SK-N-SH (cell line): ENCODE measurements at regions not wholly inside any gene's neighbourhood (a gene's known extent, or its start where the extent isn't known, plus 50 kb on each side); places are given as distances from the start of the nearest gene placed in this dataset.

Experiments used
- CTCF ChIA-PET: fragments of 300-600, 350-600 bp; formaldehyde crosslinking; extraction: SDS; loops from one replicate; lab custom pipeline; 2021; lab: Yijun Ruan, JAX
- POLR2A ChIA-PET: fragments of 350-600 bp; sonication (Branson Sonifier 250); formaldehyde crosslinking; extraction: SDS; loops from one replicate; lab custom pipeline; 2020; ENCODE audit warnings: antibody characterized with exemption, inconsistent platforms; lab: Yijun Ruan, JAX
- DNase-seq: peaks from one replicate; pipeline ENCODE4 v3.0.0; 2012
- H2AFZ ChIP-seq: fragments of 200-600 bp; sonication (generic); 2 replicates; pipeline ENCODE4 v1.8.1; 2016; ENCODE audit warnings: antibody characterized with exemption, mild to moderate bottlenecking, low read depth
- H3F3A ChIP-seq: fragments of 200-600 bp; sonication (generic); replicated peaks from 2 replicates; pipeline ENCODE3; 2016; ENCODE audit warnings: antibody characterized with exemption, mild to moderate bottlenecking; ENCODE audit not compliant: insufficient read depth
- H3K27ac ChIP-seq, 2 experiments: fragments of 200-500 bp in 1 of 2; fragments of 200-600 bp in 1 of 2; sonication (Bioruptor generic) in 1 of 2; sonication (generic), shearing (Covaris generic) in 1 of 2; 2 replicates each; pipeline versions ENCODE4 v1.5.1 to v1.6.1; 2014 to 2016; ENCODE audit warnings: low read depth in 2 of 2, inconsistent platforms in 1 of 2, low read length in 1 of 2, mild to moderate bottlenecking in 1 of 2, mixed read lengths in 1 of 2
- H3K27me3 ChIP-seq: fragments of 200-600 bp; sonication (generic), shearing (Covaris generic); 2 replicates; pipeline ENCODE4 v1.6.1; 2016; ENCODE audit warnings: mixed run types; ENCODE audit not compliant: insufficient read depth
- H3K36me3 ChIP-seq, 2 experiments: fragments of 200-500 bp in 1 of 2; fragments of 200-600 bp in 1 of 2; sonication (Bioruptor generic) in 1 of 2; sonication (generic) in 1 of 2; replicated peaks in 1 of 2; 2 replicates each; pipeline versions ENCODE3 to v1.5.1; 2014 to 2016; ENCODE audit warnings: low read length in 1 of 2, mild to moderate bottlenecking in 1 of 2; ENCODE audit not compliant: insufficient read depth in 2 of 2, control insufficient read depth in 1 of 2
- H3K4me1 ChIP-seq, 2 experiments: fragments of 200-500 bp in 1 of 2; fragments of 200-600 bp in 1 of 2; sonication (Bioruptor generic) in 1 of 2; sonication (generic), shearing (Covaris generic) in 1 of 2; 2 replicates each; pipeline versions ENCODE4 v1.5.1 to v1.6.1; 2014 to 2016; ENCODE audit warnings: low read depth in 1 of 2, low read length in 1 of 2, mixed run types in 1 of 2; ENCODE audit not compliant: insufficient read depth in 2 of 2, control insufficient read depth in 1 of 2
- H3K4me2 ChIP-seq: fragments of 200-600 bp; sonication (generic), shearing (Covaris generic); 2 replicates; pipeline ENCODE4 v1.6.1; 2017; ENCODE audit warnings: mixed run types
- H3K4me3 ChIP-seq, 2 experiments: fragments of 200-500 bp in 1 of 2; fragments of 200-600 bp in 1 of 2; sonication (Bioruptor generic) in 1 of 2; sonication (generic), shearing (Covaris generic) in 1 of 2; 2 replicates each; pipeline versions ENCODE4 v1.5.1 to v1.8.1; 2014 to 2016; ENCODE audit warnings: low read depth in 2 of 2, inconsistent platforms in 1 of 2, low read length in 1 of 2, mild to moderate bottlenecking in 1 of 2, mixed read lengths in 1 of 2, moderate library complexity in 1 of 2
- H3K79me2 ChIP-seq: fragments of 200-600 bp; sonication (generic); 2 replicates; pipeline ENCODE4 v1.8.1; 2017; ENCODE audit warnings: mild to moderate bottlenecking; ENCODE audit not compliant: insufficient read depth
- H3K9ac ChIP-seq: fragments of 200-600 bp; sonication (generic); 2 replicates; pipeline ENCODE4 v1.6.1; 2017; ENCODE audit warnings: mixed run types
- H3K9me2 ChIP-seq: fragments of 200-600 bp; sonication (generic); 2 replicates; pipeline ENCODE4 v1.6.1; 2017; ENCODE audit warnings: mixed run types
- H3K9me3 ChIP-seq: fragments of 200-600 bp; sonication (generic); 2 replicates; pipeline ENCODE4 v1.6.1; 2017; ENCODE audit warnings: mixed run types, mild to moderate bottlenecking, moderate library complexity
- H4K20me1 ChIP-seq: fragments of 200-600 bp; sonication (generic); 2 replicates; pipeline ENCODE4 v1.6.1; 2017; ENCODE audit warnings: mild to moderate bottlenecking, mixed run types; ENCODE audit not compliant: insufficient read depth
- ELF1 ChIP-seq: IDR thresholded peaks from 2 replicates; pipeline ENCODE4 v1.4.0; 2012
- EZH2phosphoT487 ChIP-seq: fragments of 200-600 bp; sonication (generic); IDR thresholded peaks from 2 replicates; pipeline ENCODE4 v1.6.1; 2017; ENCODE audit warnings: low read depth, mixed run types, mild to moderate bottlenecking, antibody characterized with exemption, moderate library complexity, borderline replicate concordance
- FOSL2 ChIP-seq: IDR thresholded peaks from 2 replicates; pipeline ENCODE4 v1.4.0; 2012; ENCODE audit warnings: low read depth, mild to moderate bottlenecking, moderate library complexity, borderline replicate concordance
- FOXJ3 ChIP-seq: sonication (generic); formaldehyde crosslinking; IDR thresholded peaks from 2 replicates; pipeline ENCODE4 v1.5.1; 2020; ENCODE audit warnings: mild to moderate bottlenecking, missing genetic modification reagents
- FOXM1 ChIP-seq: IDR thresholded peaks from 2 replicates; pipeline ENCODE4 v1.4.0; 2012; ENCODE audit warnings: low read depth, mild to moderate bottlenecking
- JUND ChIP-seq: IDR thresholded peaks from 2 replicates; pipeline ENCODE4 v1.4.0; 2012
- NFIC ChIP-seq: IDR thresholded peaks from 2 replicates; pipeline ENCODE4 v1.4.0; 2012; ENCODE audit warnings: borderline replicate concordance
- NRF1 ChIP-seq: IDR thresholded peaks from 2 replicates; pipeline ENCODE4 v1.6.1; 2012; ENCODE audit warnings: low read depth, mild to moderate bottlenecking, low read length
- PBX3 ChIP-seq: IDR thresholded peaks from 2 replicates; pipeline ENCODE4; 2012
- POLR2AphosphoS5 ChIP-seq: IDR thresholded peaks from 2 replicates; pipeline ENCODE4 v1.6.1; 2012; ENCODE audit warnings: low read depth, low read length
- RCOR1 ChIP-seq: fragments of 150-350 bp; IDR thresholded peaks from 2 replicates; pipeline ENCODE4 v1.6.1; 2017; ENCODE audit warnings: antibody characterized with exemption, low read length
- RXRA ChIP-seq: IDR thresholded peaks from 2 replicates; pipeline ENCODE4 v1.4.0; 2012; ENCODE audit warnings: low read depth, mild to moderate bottlenecking, borderline replicate concordance
- SIN3A ChIP-seq: IDR thresholded peaks from 2 replicates; pipeline ENCODE4 v1.6.1; 2012; ENCODE audit warnings: low read depth, mild to moderate bottlenecking, low read length, moderate library complexity, borderline replicate concordance
- TAF1 ChIP-seq: IDR thresholded peaks from 2 replicates; pipeline ENCODE4 v1.6.1; 2012; ENCODE audit warnings: low read depth, mild to moderate bottlenecking, low read length, moderate library complexity, borderline replicate concordance
- TCF12 ChIP-seq: IDR thresholded peaks from 2 replicates; pipeline ENCODE4 v1.4.0; 2012
- TEAD4 ChIP-seq: IDR thresholded peaks from 2 replicates; pipeline ENCODE4 v1.4.0; 2012; ENCODE audit warnings: mild to moderate bottlenecking, borderline replicate concordance; ENCODE audit not compliant: insufficient read depth
- USF2 ChIP-seq: fragments of 150-350 bp; IDR thresholded peaks from 2 replicates; pipeline ENCODE4 v1.6.1; 2017; ENCODE audit warnings: antibody characterized with exemption, low read length, low read depth, borderline replicate concordance
- YY1 ChIP-seq: IDR thresholded peaks from 2 replicates; pipeline ENCODE4 v1.4.0; 2012; ENCODE audit warnings: low read depth, mild to moderate bottlenecking
- WGBS: methylation state at CpG from one replicate; pipeline ENCODE4 v1.1.6; 2017; ENCODE audit warnings: low lambda C conversion rate; 5-methylcytosine and 5-hydroxymethylcytosine counted together
- TF ChIP-seq, protein P1 (sequence below): fragments of 150-350 bp; IDR thresholded peaks from 2 replicates; pipeline ENCODE4 v1.6.1; 2016; ENCODE audit warnings: mild to moderate bottlenecking, low read depth, low read length
- TF ChIP-seq, protein P2 (sequence below): IDR thresholded peaks from 2 replicates; pipeline ENCODE4 v1.6.1; 2012; ENCODE audit warnings: mild to moderate bottlenecking, low read depth, low read length, moderate library complexity
- TF ChIP-seq, protein P3 (sequence below): IDR thresholded peaks from 2 replicates; pipeline ENCODE4 v1.4.0; 2012; ENCODE audit warnings: low read depth

GRCh38 chr1:193951984-193952383, 765.6 kb upstream of the B3GALT2 start:
- Histone ChIP-seq H3F3A (no peaks in the 10 kb centered on the region), H3K9ac (no peak overlapping the region), H3K4me1 (peaks cover 0 to 2% of the 10 kb centered on the region in 2 experiments; a peak in 1 of 4 replicates), H3K4me2 (no peak overlapping the region), H4K20me1 (no peaks in the 10 kb centered on the region), H3K27ac (no peak overlapping the region), H3K27me3 (no peaks in the 10 kb centered on the region), H3K36me3 (no peaks in the 10 kb centered on the region), H2AFZ (no peak overlapping the region), H3K79me2 (no peaks in the 10 kb centered on the region), H3K9me3 (no peaks in the 10 kb centered on the region), H3K4me3 (no peak overlapping the region), H3K9me2 (no peaks in the 10 kb centered on the region)
- 27% methylated on average over 3 of the region's 3 CpGs for WGBS
- POLR2A ChIA-PET: no interaction called here
- no peak for DNase-seq
- CTCF ChIA-PET: interaction anchor here (1.3 kb wide), 1 partner anchor 11 kb away, joined by 4 read pairs; no protein-coding TSS in a partner anchor
- TF ChIP-seq USF2 (no peak), RXRA (no peak), ELF1 (no peak), TEAD4 (no peak)
- TF ChIP-seq, protein P1, sequence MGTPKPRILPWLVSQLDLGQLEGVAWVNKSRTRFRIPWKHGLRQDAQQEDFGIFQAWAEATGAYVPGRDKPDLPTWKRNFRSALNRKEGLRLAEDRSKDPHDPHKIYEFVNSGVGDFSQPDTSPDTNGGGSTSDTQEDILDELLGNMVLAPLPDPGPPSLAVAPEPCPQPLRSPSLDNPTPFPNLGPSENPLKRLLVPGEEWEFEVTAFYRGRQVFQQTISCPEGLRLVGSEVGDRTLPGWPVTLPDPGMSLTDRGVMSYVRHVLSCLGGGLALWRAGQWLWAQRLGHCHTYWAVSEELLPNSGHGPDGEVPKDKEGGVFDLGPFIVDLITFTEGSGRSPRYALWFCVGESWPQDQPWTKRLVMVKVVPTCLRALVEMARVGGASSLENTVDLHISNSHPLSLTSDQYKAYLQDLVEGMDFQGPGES: no peak

DNA sequence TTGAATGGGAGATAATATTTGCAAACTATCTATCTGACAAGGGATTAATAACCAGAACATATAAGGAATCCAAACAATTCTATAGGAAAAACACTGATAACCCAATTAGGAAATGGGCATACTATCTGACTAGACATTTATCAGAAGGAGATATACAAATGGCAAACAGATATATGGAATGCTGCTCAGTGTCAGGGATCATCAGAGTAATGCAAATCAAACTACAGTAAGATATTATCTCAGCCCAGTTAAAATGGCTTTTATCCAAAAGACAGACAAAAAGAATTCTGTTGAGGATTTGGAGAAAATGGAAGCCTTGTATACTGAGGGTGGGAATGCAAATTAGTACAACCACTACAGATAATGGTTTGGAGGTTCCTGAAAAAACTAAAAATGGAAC, 758.0 kb upstream of the B3GALT2 start:
- H3F3A ChIP-seq: no peaks in the 10 kb centered on the region
- ChIA-PET POLR2A (no interaction called here), CTCF (no interaction called here)
- H3K9me3 ChIP-seq: no peaks in the 10 kb centered on the region
- no peaks in the 10 kb centered on the region for H4K20me1 ChIP-seq
- H3K9me2 ChIP-seq: no peaks in the 10 kb centered on the region
- peak overlapping the region; percentile 27 to 51; a peak in 2 of 4 replicates for H3K27ac ChIP-seq
- H3K27me3 ChIP-seq: no peaks in the 10 kb centered on the region
- H3K79me2 ChIP-seq: no peaks in the 10 kb centered on the region
- no peak overlapping the region for H2AFZ ChIP-seq
- no peak overlapping the region for H3K4me2 ChIP-seq
- no peak for DNase-seq
- H3K36me3 ChIP-seq: no peaks in the 10 kb centered on the region
- no peak overlapping the region for H3K4me3 ChIP-seq
- H3K4me1 ChIP-seq: no peaks in the 10 kb centered on the region
- H3K9ac ChIP-seq: no peak overlapping the region
- TF ChIP-seq PBX3 (peak; percentile 86), SIN3A (no peak), RCOR1 (no peak), TCF12 (peak; percentile 83), TAF1 (no peak), FOXJ3 (CRISPR knock-in tag) (no peak), JUND (peak; percentile 53; the same call in 1 of the 2 replicates), POLR2AphosphoS5 (0 out of 2 replicates have a peak, but pooled peaks have one; percentile 43), NRF1 (no peak), EZH2phosphoT487 (no peak), YY1 (no peak), NFIC (peak; percentile 66; the same call in 1 of the 2 replicates), ELF1 (no peak), USF2 (no peak), FOXM1 (peak; percentile 67; the same call in 1 of the 2 replicates), FOSL2 (no peak)
- TF ChIP-seq, protein P2, sequence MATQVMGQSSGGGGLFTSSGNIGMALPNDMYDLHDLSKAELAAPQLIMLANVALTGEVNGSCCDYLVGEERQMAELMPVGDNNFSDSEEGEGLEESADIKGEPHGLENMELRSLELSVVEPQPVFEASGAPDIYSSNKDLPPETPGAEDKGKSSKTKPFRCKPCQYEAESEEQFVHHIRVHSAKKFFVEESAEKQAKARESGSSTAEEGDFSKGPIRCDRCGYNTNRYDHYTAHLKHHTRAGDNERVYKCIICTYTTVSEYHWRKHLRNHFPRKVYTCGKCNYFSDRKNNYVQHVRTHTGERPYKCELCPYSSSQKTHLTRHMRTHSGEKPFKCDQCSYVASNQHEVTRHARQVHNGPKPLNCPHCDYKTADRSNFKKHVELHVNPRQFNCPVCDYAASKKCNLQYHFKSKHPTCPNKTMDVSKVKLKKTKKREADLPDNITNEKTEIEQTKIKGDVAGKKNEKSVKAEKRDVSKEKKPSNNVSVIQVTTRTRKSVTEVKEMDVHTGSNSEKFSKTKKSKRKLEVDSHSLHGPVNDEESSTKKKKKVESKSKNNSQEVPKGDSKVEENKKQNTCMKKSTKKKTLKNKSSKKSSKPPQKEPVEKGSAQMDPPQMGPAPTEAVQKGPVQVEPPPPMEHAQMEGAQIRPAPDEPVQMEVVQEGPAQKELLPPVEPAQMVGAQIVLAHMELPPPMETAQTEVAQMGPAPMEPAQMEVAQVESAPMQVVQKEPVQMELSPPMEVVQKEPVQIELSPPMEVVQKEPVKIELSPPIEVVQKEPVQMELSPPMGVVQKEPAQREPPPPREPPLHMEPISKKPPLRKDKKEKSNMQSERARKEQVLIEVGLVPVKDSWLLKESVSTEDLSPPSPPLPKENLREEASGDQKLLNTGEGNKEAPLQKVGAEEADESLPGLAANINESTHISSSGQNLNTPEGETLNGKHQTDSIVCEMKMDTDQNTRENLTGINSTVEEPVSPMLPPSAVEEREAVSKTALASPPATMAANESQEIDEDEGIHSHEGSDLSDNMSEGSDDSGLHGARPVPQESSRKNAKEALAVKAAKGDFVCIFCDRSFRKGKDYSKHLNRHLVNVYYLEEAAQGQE: no peak
- TF ChIP-seq, protein P3, sequence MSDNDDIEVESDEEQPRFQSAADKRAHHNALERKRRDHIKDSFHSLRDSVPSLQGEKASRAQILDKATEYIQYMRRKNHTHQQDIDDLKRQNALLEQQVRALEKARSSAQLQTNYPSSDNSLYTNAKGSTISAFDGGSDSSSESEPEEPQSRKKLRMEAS: no peak
